ENCODE measurements at regions not wholly inside any gene's neighbourhood (a gene's known extent, or its start where the extent isn't known, plus 50 kb on each side); places are given as distances from the start of the nearest gene placed in this dataset.

GRCh38 chr3:65027335-65027734 is 339.5 kb upstream of the ADAMTS9 start:
- no peaks in the 10 kb centered on the region for H3K36me3 ChIP-seq (ENCODE audit: control insufficient read depth, insufficient read depth, low read length)
- H3K4me3 ChIP-seq (ENCODE audit: low read depth, low read length): no peak overlapping the region
- no peak for TF ChIP-seq CTCF (IDR thresholded peaks at IDR 0.05; ENCODE audit: insufficient read depth, low read depth, low read length)
- H3K27me3 ChIP-seq (ENCODE audit: control insufficient read depth, insufficient read depth, low read length): no peaks in the 10 kb centered on the region
- no peak for DNase-seq (ENCODE audit: low read depth)
- ChIA-PET POLR2A (interaction anchor here (0.7 to 1.2 kb wide), 2 partner anchors 21 to 57 kb away, joined by 3 to 6 read pairs; no protein-coding TSS in a partner anchor), CTCF (interaction anchor here (1.2 kb wide), 1 partner anchor 67 kb away, joined by 3 read pairs; no protein-coding TSS in a partner anchor)

- POLR2A ChIA-PET: no interaction called here
- TF ChIP-seq CTCF (IDR thresholded peaks at IDR 0.05; ENCODE audit: insufficient read depth, low read depth, low read length): no peak
These were observed 338.4 kb upstream of the ADAMTS9 start for GRCh38 chr3:65026151-65026550.

GRCh38 chr3:65024148-65024547 is 336.3 kb upstream of the ADAMTS9 start:
- TF ChIP-seq CTCF (IDR thresholded peaks at IDR 0.05; ENCODE audit: insufficient read depth, low read depth, low read length): no peak
- CTCF ChIA-PET: interaction anchor here (0.7 to 1.2 kb wide), 2 partner anchors 14 to 58 kb away, joined by 3 read pairs; no protein-coding TSS in a partner anchor
- Histone ChIP-seq H3K27me3 (ENCODE audit: control insufficient read depth, insufficient read depth, low read length) (no peaks in the 10 kb centered on the region), H3K4me3 (ENCODE audit: low read depth, low read length) (no peak overlapping the region), H3K36me3 (ENCODE audit: control insufficient read depth, insufficient read depth, low read length) (no peaks in the 10 kb centered on the region)
- DNase-seq (ENCODE audit: low read depth): no peak
- POLR2A ChIA-PET: no interaction called here

More at GRCh38 chr3:65026151-65026550, 338.4 kb upstream of the ADAMTS9 start:
- no peaks in the 10 kb centered on the region for H3K27me3 ChIP-seq (ENCODE audit: control insufficient read depth, insufficient read depth, low read length)
- no peak overlapping the region for H3K4me3 ChIP-seq (ENCODE audit: low read depth, low read length)
- H3K36me3 ChIP-seq (ENCODE audit: control insufficient read depth, insufficient read depth, low read length): no peaks in the 10 kb centered on the region
- CTCF ChIA-PET: interaction anchor here (1.2 kb wide), 1 partner anchor 66 kb away, joined by 3 read pairs; no protein-coding TSS in a partner anchor
- DNase-seq (ENCODE audit: low read depth): no peak

- Histone ChIP-seq H3K27me3 (ENCODE audit: control insufficient read depth, insufficient read depth, low read length) (no peaks in the 10 kb centered on the region), H3K4me3 (ENCODE audit: low read depth, low read length) (no peak overlapping the region), H3K36me3 (ENCODE audit: control insufficient read depth, insufficient read depth, low read length) (no peaks in the 10 kb centered on the region)
- TF ChIP-seq CTCF (IDR thresholded peaks at IDR 0.05; ENCODE audit: insufficient read depth, low read depth, low read length): no peak
- ChIA-PET CTCF (interaction anchor here (1.3 kb wide), 1 partner anchor 10 kb away, joined by 5 read pairs; no protein-coding TSS in a partner anchor), POLR2A (no interaction called here)
- no peak for DNase-seq (ENCODE audit: low read depth)
These were observed 332.7 kb upstream of the ADAMTS9 start for GRCh38 chr3:65020281-65021160.

- DNase-seq (ENCODE audit: low read depth): no peak
- CTCF ChIA-PET: no interaction called here
- POLR2A ChIA-PET: no interaction called here
- H3K27me3 ChIP-seq (ENCODE audit: control insufficient read depth, insufficient read depth, low read length): no peaks in the 10 kb centered on the region
- no peaks in the 10 kb centered on the region for H3K36me3 ChIP-seq (ENCODE audit: control insufficient read depth, insufficient read depth, low read length)
- no peak for TF ChIP-seq CTCF (IDR thresholded peaks at IDR 0.05; ENCODE audit: insufficient read depth, low read depth, low read length)
- no peak overlapping the region for H3K4me3 ChIP-seq (ENCODE audit: low read depth, low read length)
These were observed 331.7 kb upstream of the ADAMTS9 start for GRCh38 chr3:65019443-65020055.

Measured in BJ (cell line).